G401 (cell line): ENCODE measurements at regions not wholly inside any gene's neighbourhood (a gene's known extent, or its start where the extent isn't known, plus 50 kb on each side); places are given as distances from the start of the nearest gene placed in this dataset.

ENCODE experiments used
- DNase-seq: peaks from one replicate; pipeline ENCODE4 v3.0.0-alpha.2; 2015; ENCODE audit warnings: low spot score
- in situ Hi-C: cut with HindIII; loops from 2 replicates; pipeline ENCODE4 v1.10.0; 2016; ENCODE audit warnings: low sequenced_read_pairs, mixed read lengths

DNA sequence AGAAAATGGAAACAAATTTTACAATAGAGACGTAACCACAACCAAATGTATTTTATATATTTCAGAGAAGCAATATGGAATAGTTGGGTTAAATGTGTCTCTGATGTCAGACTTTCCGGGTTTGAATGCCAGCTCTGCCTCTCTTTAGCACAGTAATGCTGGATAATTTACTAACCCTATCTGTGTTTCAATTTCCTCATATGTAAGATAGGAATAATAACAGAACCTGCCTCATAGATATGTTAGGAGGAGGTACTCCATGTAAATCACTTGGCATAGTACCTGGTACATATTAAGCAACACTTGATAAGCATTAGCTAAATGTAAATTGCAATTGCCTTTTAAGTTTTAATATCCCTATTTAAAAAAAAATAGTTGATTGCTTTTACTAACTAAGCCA is 231.3 kb upstream of the ZC3H15 start:
- in situ Hi-C loops = no loop called here
- DNase-seq = no peak

DNA sequence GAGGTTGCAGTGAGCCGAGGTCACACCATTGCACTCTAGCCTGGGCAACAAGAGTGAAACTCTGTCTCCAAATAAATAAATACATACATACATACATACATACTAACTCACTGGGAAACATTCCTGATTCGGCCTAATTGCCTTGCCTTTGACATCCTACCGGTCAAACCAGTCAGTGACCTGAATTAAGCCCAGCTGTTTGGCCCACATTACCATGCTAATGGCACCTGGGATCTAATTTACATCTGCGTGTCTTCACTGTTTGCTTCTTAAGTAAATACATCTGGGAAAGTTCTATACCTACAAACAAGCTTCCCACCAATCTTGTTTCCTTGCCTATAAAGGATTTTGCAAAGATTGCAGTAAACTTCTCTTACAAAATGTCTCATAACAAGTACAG is 230.2 kb upstream of the ZC3H15 start:
- in situ Hi-C loops = no loop called here
- no peak for DNase-seq

GRCh38 chr2:186256540-186256939 is 229.5 kb upstream of the ZC3H15 start:
- peak; percentile 75 for DNase-seq
- in situ Hi-C loops = no loop called here

GRCh38 chr2:186263673-186264250 is 222.3 kb upstream of the ZC3H15 start:
- in situ Hi-C loops = no loop called here
- no peak for DNase-seq

GRCh38 chr2:186269536-186269935 is 216.5 kb upstream of the ZC3H15 start:
- in situ Hi-C loops = no loop called here
- no peak for DNase-seq

DNA sequence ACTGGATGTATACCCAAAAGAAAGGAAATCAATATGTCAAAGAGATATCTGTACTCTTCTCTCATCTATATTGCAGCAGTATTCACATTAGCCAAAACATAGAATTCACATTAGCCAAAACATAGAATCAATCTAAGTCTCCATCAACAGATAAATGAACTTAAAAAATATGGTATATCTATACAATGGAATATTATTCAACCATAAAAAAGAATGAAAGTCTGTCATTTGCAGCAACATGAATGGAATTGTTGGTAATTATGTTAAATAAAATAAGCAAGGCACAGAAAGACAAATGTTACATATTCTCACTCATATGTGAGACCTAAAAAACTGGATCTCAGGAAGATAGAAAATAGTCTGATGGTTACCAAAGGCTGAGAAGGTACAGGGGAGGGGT is 212.1 kb upstream of the ZC3H15 start:
- in situ Hi-C loops = no loop called here

DNA sequence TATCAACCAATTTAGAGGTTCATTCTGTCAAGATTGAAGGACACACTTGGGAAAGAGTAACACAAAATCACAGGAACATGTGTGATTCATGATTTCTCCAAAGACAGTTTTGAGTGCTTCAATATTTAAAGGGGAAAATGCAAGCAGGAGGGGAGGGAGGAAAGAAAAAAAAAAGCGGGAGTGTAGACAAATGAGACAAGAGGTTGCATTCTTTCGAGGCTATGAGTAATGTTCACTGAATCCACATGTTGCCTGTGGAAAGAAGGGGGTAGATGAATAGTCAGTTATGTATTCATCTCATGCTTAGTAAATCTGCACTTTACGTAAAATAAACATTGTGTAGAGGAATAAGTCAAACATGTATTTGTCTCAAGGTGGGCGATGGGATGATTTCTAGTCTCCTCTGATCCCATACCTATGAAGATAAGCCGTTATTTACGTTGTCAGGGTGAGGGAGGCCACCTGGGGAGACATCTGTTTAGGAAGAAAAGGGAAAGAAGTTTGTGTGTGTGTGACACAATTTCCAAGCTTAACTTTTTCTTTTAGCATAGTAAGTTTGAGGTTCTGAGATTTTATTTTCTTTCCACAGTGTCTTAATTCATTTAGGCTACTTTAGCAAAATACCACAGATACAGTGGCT is 211.0 kb upstream of the ZC3H15 start:
- in situ Hi-C loops = no loop called here
- DNase-seq = no peak

More for the DNA sequence above, 212.1 kb upstream of the ZC3H15 start:
- DNase-seq = no peak

DNA sequence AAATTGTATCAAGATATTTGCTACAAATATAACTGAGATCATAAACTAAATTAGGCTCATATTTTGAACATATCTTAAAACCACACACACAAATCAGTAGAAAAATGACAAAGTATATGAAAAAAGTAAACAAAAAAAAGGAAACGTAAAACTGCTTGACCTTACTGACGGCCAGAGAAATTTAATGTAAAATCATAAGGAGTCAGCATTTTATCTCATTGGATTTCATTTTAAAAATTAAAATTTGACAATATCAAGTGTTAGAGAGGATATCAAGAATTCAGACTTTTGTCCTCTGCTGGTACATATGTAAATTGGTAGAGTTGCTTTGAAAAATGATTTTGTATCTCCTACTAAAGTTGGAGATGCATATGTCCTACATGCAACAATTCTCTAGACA is 209.2 kb upstream of the ZC3H15 start:
- no peak for DNase-seq
- in situ Hi-C loops = no loop called here

GRCh38 chr2:186281726-186282125 is 204.3 kb upstream of the ZC3H15 start:
- no peak for DNase-seq
- in situ Hi-C loops = no loop called here

DNA sequence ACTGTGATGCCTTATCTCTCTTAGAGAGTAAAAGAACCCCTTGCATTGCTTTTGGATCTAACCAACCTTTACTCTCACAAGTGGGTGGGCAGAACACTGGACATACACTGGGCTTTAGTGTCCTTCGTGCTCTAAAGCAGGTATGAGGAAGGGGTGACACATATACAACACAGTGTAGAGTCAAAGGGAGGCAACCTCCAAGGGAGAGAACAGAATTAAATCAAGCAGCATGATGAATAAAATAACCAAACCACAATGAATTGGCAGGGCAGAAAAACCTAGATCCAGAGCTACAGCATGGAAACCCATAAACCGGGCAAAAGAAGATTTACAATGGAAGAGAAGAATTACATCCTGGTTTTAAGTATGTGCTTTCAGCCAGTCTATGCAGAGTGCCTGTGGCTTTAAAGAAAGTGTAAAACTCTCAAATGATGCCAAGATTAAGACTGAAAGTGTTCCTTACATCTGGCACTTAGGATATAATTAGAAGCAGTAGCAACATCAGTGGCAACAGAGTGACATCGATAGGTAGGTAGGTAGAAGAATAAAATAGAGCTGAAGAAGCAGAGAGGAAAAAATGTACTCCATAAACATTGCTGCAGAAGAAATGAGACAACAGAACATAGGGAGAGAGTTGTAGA is 191.7 kb upstream of the ZC3H15 start:
- no peak for DNase-seq
- in situ Hi-C loops = no loop called here

GRCh38 chr2:186299610-186300009 is 186.4 kb upstream of the ZC3H15 start:
- no peak for DNase-seq
- in situ Hi-C loops = no loop called here

GRCh38 chr2:186302263-186302662 is 183.8 kb upstream of the ZC3H15 start:
- no peak for DNase-seq
- in situ Hi-C loops = no loop called here

DNA sequence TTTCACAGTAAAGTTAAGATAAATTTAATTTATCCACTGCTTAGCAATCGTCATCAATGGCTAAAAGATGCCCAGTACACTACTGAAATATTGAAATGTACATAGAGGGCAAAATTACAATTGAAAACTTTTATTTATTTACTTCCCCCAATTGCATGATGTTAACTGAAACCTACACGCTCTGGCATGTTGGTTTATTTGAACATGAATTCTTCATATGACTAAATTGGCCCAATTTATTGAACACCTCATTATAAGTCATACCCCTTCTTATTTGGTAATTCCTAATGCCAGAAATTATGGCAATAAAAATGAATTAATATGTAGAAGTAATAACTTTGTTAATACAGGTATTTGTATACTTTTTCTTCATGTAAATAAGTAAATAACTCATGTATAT is 183.0 kb upstream of the ZC3H15 start:
- in situ Hi-C loops = no loop called here
- no peak for DNase-seq

DNA sequence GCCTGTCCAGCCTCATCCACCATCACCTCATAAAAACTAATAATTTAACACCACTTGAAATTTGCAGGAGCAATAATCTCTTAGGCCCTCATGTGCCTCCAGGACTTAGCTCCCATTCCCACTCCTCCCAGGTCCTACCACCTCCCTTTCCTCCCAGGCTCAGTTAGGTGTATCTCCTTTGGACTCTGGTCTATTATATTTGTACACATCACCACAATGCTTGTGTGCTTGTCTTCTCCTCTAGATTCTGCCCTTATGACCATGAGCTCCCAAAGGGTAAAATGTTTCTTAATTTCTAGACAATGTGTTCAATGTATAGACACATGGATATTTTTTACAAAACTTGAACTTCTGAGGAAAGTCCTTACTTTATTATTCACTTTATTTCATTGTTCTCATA is 182.0 kb upstream of the ZC3H15 start:
- in situ Hi-C loops = no loop called here
- no peak for DNase-seq

DNA sequence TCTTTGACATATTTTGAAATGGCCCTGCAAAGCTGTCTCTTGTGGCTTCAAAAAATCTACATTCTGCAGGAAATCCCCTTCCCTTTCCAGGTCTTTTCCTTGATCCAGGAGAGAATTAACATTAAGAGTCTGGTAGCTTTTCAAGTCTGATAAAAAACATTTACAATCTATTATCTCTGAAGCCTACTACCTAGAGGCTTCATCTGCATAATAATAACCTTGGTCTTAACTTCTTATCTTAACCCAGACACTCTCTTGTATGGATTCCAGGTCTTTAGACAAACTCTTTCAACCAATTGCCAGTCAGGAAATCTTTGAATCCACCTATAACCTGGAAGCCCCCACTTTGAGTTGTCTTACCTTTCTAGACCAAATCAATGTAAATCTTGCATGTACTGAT is 179.3 kb upstream of the ZC3H15 start:
- no peak for DNase-seq
- in situ Hi-C loops = no loop called here

- no peak for DNase-seq
- in situ Hi-C loops = no loop called here
Observed at GRCh38 chr2:186307871-186308270, 178.2 kb upstream of the ZC3H15 start.

DNA sequence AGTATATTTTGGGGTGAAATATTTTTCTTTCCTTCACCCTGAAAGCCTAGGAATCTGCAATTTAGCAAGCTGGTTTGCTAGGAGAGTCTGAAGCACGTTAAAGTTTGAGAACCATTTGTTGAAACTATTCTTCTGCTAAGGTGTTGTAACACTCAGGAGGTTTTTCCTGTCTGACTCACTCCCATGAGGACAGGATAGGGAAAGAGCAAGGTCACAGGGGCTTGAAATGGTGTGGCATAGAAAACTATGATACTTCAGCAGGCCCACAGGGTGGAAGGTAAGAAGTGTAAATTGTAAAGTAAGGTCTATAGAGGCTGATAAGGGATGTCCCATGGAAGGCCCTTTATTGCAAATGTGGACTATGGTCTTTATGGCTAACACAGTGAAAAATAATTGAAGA is 177.7 kb upstream of the ZC3H15 start:
- DNase-seq = no peak
- in situ Hi-C loops = no loop called here

GRCh38 chr2:186309901-186310300 is 176.2 kb upstream of the ZC3H15 start:
- no peak for DNase-seq
- in situ Hi-C loops = no loop called here

DNA sequence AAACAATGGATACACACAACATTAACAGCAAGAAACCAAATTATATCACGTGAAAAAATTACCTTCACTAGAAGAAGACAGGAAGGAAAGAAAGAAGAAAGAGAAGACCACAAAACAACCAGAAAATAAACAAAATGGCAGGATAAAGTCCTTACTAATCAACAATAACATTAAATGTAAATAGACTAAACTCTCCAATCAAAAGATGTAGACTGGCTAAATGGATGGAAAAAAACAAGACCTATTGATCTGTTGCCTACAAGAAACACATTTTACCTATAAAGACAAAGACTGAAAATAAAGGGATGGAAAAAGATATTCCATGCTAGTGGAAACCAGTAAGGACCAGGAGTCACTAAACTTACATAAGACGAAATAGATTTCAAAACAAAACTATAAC is 167.0 kb upstream of the ZC3H15 start:
- DNase-seq = no peak
- in situ Hi-C loops = no loop called here

GRCh38 chr2:186325827-186326535 is 160.1 kb upstream of the ZC3H15 start:
- in situ Hi-C loops = no loop called here
- no peak for DNase-seq
